H9 (cell line): ENCODE measurements at regions not wholly inside any gene's neighbourhood (a gene's known extent, or its start where the extent isn't known, plus 50 kb on each side); places are given as distances from the start of the nearest gene placed in this dataset.

Experiments used
- DNase-seq: peaks from one replicate; pipeline ENCODE4 v3.0.0-alpha.2; 2017
- H2AFZ ChIP-seq: one replicate; pipeline ENCODE4 v1.6.1; 2013; ENCODE audit warnings: mild to moderate bottlenecking, low read length, control low read depth, moderate library complexity
- H2AK5ac ChIP-seq: 2 replicates; pipeline ENCODE4 v1.6.1; 2013; ENCODE audit warnings: low read length, control low read depth, mixed read lengths; ENCODE audit not compliant: insufficient read length
- H2BK120ac ChIP-seq: one replicate; pipeline ENCODE4 v1.6.1; 2013; ENCODE audit warnings: low read depth, mild to moderate bottlenecking, low read length, control low read depth, inconsistent platforms; ENCODE audit not compliant: poor library complexity, severe bottlenecking
- H2BK12ac ChIP-seq: 2 replicates; pipeline ENCODE4 v1.6.1; 2013; ENCODE audit warnings: low read length, control low read depth, mixed read lengths, low read depth; ENCODE audit not compliant: insufficient read length
- H2BK15ac ChIP-seq: 2 replicates; pipeline ENCODE4 v1.6.1; 2013; ENCODE audit warnings: low read depth, low read length, control low read depth
- H2BK20ac ChIP-seq: one replicate; pipeline ENCODE4 v1.6.1; 2013; ENCODE audit warnings: low read depth, mild to moderate bottlenecking, low read length, control low read depth, inconsistent platforms; ENCODE audit not compliant: poor library complexity, severe bottlenecking
- H2BK5ac ChIP-seq: 2 replicates; pipeline ENCODE4 v1.6.1; 2013; ENCODE audit warnings: low read length, control low read depth, mixed read lengths; ENCODE audit not compliant: insufficient read length
- H3K14ac ChIP-seq: 2 replicates; pipeline ENCODE4 v1.6.1; 2013; ENCODE audit warnings: low read length, control low read depth; ENCODE audit not compliant: insufficient read depth
- H3K18ac ChIP-seq: 2 replicates; pipeline ENCODE4 v1.6.1; 2013; ENCODE audit warnings: low read depth, mild to moderate bottlenecking, mixed read lengths, low read length, control low read depth; ENCODE audit not compliant: insufficient read length
- H3K23ac ChIP-seq: 2 replicates; pipeline ENCODE4 v1.6.1; 2013; ENCODE audit warnings: low read length, control low read depth, mixed read lengths, low read depth; ENCODE audit not compliant: insufficient read length
- H3K23me2 ChIP-seq: 2 replicates; pipeline ENCODE4 v1.6.1; 2013; ENCODE audit warnings: low read depth, mild to moderate bottlenecking, mixed read lengths, low read length, control low read depth; ENCODE audit not compliant: insufficient read length, poor library complexity, severe bottlenecking
- H3K27ac ChIP-seq: 2 replicates; pipeline ENCODE4 v1.5.1; 2013; ENCODE audit warnings: low read length, control low read depth, mixed read lengths, low read depth; ENCODE audit not compliant: insufficient read length
- H3K27me3 ChIP-seq: 2 replicates; pipeline ENCODE4 v1.6.1; 2013; ENCODE audit warnings: low read length, control low read depth, inconsistent platforms; ENCODE audit not compliant: insufficient read depth
- H3K4ac ChIP-seq: 2 replicates; pipeline ENCODE4 v1.6.1; 2013; ENCODE audit warnings: low read depth, mild to moderate bottlenecking, control low read depth, inconsistent platforms, low read length, moderate library complexity
- H3K4me1 ChIP-seq: 2 replicates; pipeline ENCODE4 v1.6.1; 2013; ENCODE audit warnings: low read length, control low read depth, inconsistent platforms; ENCODE audit not compliant: insufficient read depth
- H3K4me2 ChIP-seq: 2 replicates; pipeline ENCODE4 v1.6.1; 2013; ENCODE audit warnings: low read length, control low read depth, mixed read lengths; ENCODE audit not compliant: insufficient read length, insufficient read depth
- H3K56ac ChIP-seq: 2 replicates; pipeline ENCODE4 v1.6.1; 2013; ENCODE audit warnings: low read depth, mild to moderate bottlenecking, mixed read lengths, low read length, control low read depth; ENCODE audit not compliant: insufficient read length
- H3K79me1 ChIP-seq: 2 replicates; pipeline ENCODE4 v1.6.1; 2013; ENCODE audit warnings: low read depth, mild to moderate bottlenecking, moderate library complexity, low read length, control low read depth, inconsistent platforms; ENCODE audit not compliant: insufficient read depth, poor library complexity, severe bottlenecking
- H3K79me2 ChIP-seq: 2 replicates; pipeline ENCODE4 v1.6.1; 2013; ENCODE audit warnings: low read length, control low read depth, inconsistent platforms; ENCODE audit not compliant: insufficient read depth
- H3K9ac ChIP-seq: 2 replicates; pipeline ENCODE4 v1.6.1; 2013; ENCODE audit warnings: low read length, control low read depth, mixed read lengths; ENCODE audit not compliant: insufficient read length; ENCODE audit errors: extremely low read depth
- H3K9me3 ChIP-seq: one replicate; pipeline ENCODE4 v1.6.1; 2013; ENCODE audit warnings: low read depth, low read length, inconsistent platforms; ENCODE audit not compliant: control insufficient read depth
- H3T11ph ChIP-seq: one replicate; pipeline ENCODE4 v1.6.1; 2013; ENCODE audit warnings: mild to moderate bottlenecking, low read length, control low read depth, inconsistent platforms
- H4K20me1 ChIP-seq: one replicate; pipeline ENCODE4 v1.6.1; 2013; ENCODE audit not compliant: control insufficient read depth, insufficient read length, insufficient read depth
- H4K5ac ChIP-seq: 2 replicates; pipeline ENCODE4 v1.6.1; 2013; ENCODE audit warnings: low read depth, mild to moderate bottlenecking, mixed read lengths, low read length, control low read depth; ENCODE audit not compliant: insufficient read length
- H4K8ac ChIP-seq: replicated peaks from 2 replicates; pipeline ENCODE4 v1.6.1; 2013; ENCODE audit warnings: low read length, control low read depth, mixed read lengths, low read depth; ENCODE audit not compliant: insufficient read length
- H4K91ac ChIP-seq: 2 replicates; pipeline ENCODE4 v1.6.1; 2013; ENCODE audit warnings: low read depth, mild to moderate bottlenecking, moderate library complexity, mixed read lengths, low read length, control low read depth; ENCODE audit not compliant: insufficient read length
- H3K27ac Mint-ChIP-seq, 3 experiments: 2 replicates in 2 of 3; 3 replicates in 1 of 3; pipeline ENCODE4 v1.8.0; 2020 to 2021; ENCODE audit warnings: mixed read lengths in 3 of 3, mild to moderate bottlenecking in 1 of 3, moderate library complexity in 1 of 3
- H3K27me3 Mint-ChIP-seq: 2 replicates; pipeline ENCODE4 v1.8.0; 2021; ENCODE audit warnings: low read depth, mild to moderate bottlenecking, moderate library complexity, mixed read lengths
- H3K36me3 Mint-ChIP-seq, 3 experiments: 2 replicates in 2 of 3; 3 replicates in 1 of 3; pipeline ENCODE4 v1.8.0; 2020 to 2021; ENCODE audit warnings: low read depth in 3 of 3, mixed read lengths in 3 of 3; ENCODE audit not compliant: insufficient read depth in 1 of 3
- H3K4me1 Mint-ChIP-seq, 2 experiments: 2 replicates each; pipeline ENCODE4 v1.8.0; 2020; ENCODE audit warnings: mixed read lengths in 2 of 2
- H3K4me3 Mint-ChIP-seq, 2 experiments: 2 replicates in 1 of 2; 3 replicates in 1 of 2; pipeline ENCODE4 v1.8.0; 2020 to 2021; ENCODE audit warnings: mild to moderate bottlenecking in 2 of 2, mixed read lengths in 2 of 2, moderate library complexity in 1 of 2
- H3K9me3 Mint-ChIP-seq, 2 experiments: 2 replicates in 1 of 2; 3 replicates in 1 of 2; pipeline ENCODE4 v1.8.0; 2020; ENCODE audit warnings: mild to moderate bottlenecking in 2 of 2, mixed read lengths in 2 of 2, moderate library complexity in 1 of 2
- CTCF ChIP-seq: fragments of 200-600 bp; sonication (generic); conservative IDR thresholded peaks from 3 replicates; pipeline ENCODE4 v1.8.0; 2021; ENCODE audit warnings: antibody characterized with exemption, mild to moderate bottlenecking
- WGBS: extraction: QIAGEN DNeasy Blood & Tissue Kit; methylation state at CpG from one replicate; pipeline ENCODE4 v1.1.7; 2013; ENCODE audit warnings: missing lambda C conversion rate, low lambda C conversion rate, mixed read lengths; ENCODE audit not compliant: insufficient read length; ENCODE audit errors: extremely low coverage; 5-methylcytosine and 5-hydroxymethylcytosine counted together

GRCh38 chr16:65922923-65923322 lies 443.6 kb upstream of the CDH5 start:
- no peak overlapping the region for H2BK20ac ChIP-seq
- no peak overlapping the region for H3K27ac ChIP-seq
- H3K23me2 ChIP-seq, result no peaks in the 10 kb centered on the region
- no peaks in the 10 kb centered on the region for H3K79me1 ChIP-seq
- H3K18ac ChIP-seq, result no peak overlapping the region
- H4K5ac ChIP-seq, result no peak overlapping the region
- no peak overlapping the region for H2BK15ac ChIP-seq
- H3K4me1 ChIP-seq, result no peaks in the 10 kb centered on the region
- no peak overlapping the region for H2AFZ ChIP-seq
- H3K79me2 ChIP-seq, result no peaks in the 10 kb centered on the region
- H2AK5ac ChIP-seq, result no peak overlapping the region
- no CpG with 5 or more reads among the region's 4 CpGs for WGBS
- no peak overlapping the region for H3K9ac ChIP-seq
- H4K91ac ChIP-seq, result no peak overlapping the region
- H3K9me3 Mint-ChIP-seq, result no peaks in the 10 kb centered on the region; a peak in 1 of 5 replicates
- H3K14ac ChIP-seq, result peak overlapping the region; percentile 42; the same call in 1 of the 2 replicates
- no peak overlapping the region for H3K4ac ChIP-seq
- no peak overlapping the region for H2BK120ac ChIP-seq
- H3K4me2 ChIP-seq, result no peak overlapping the region
- peaks cover 0 to 1% (median 0%) of the 10 kb centered on the region in 3 experiments; a peak in 1 of 7 replicates for H3K36me3 Mint-ChIP-seq
- H3K23ac ChIP-seq, result no peak overlapping the region
- no peak for DNase-seq
- H3T11ph ChIP-seq, result no peak overlapping the region
- no peaks in the 10 kb centered on the region for H3K9me3 ChIP-seq
- no peak overlapping the region for H3K4me3 Mint-ChIP-seq
- no peak for TF ChIP-seq CTCF
- H3K56ac ChIP-seq, result no peak overlapping the region
- H3K27ac Mint-ChIP-seq, result peak overlapping the region in 1 of 3 experiments; percentile 21; a peak in 1 of 7 replicates
- no peak overlapping the region for H4K8ac ChIP-seq
- H3K27me3 Mint-ChIP-seq, result peaks cover 5% of the 10 kb centered on the region
- no peaks in the 10 kb centered on the region for H3K27me3 ChIP-seq
- H3K4me1 Mint-ChIP-seq, result peaks cover 10 to 13% of the 10 kb centered on the region in 2 experiments
- no peak overlapping the region for H2BK5ac ChIP-seq
- no peak overlapping the region for H2BK12ac ChIP-seq
- H4K20me1 ChIP-seq, result no peaks in the 10 kb centered on the region
